Ectodermal cell (in vitro differentiated cells): ENCODE measurements at regions not wholly inside any gene's neighbourhood (a gene's known extent, or its start where the extent isn't known, plus 50 kb on each side); places are given as distances from the start of the nearest gene placed in this dataset.

Experiments used
- H3K27ac ChIP-seq: 2 replicates; pipeline ENCODE4 v1.7.0; 2013; ENCODE audit warnings: mild to moderate bottlenecking, low read depth, low read length; ENCODE audit not compliant: insufficient read depth, poor library complexity, severe bottlenecking
- H3K27me3 ChIP-seq: 2 replicates; pipeline ENCODE4 v1.7.0; 2013; ENCODE audit warnings: mild to moderate bottlenecking, low read length; ENCODE audit not compliant: insufficient read depth, control insufficient read depth, poor library complexity, severe bottlenecking
- H3K36me3 ChIP-seq: one replicate; pipeline ENCODE4 v1.7.0; 2013; ENCODE audit warnings: low read length; ENCODE audit not compliant: control insufficient read depth, insufficient read depth
- H3K4me1 ChIP-seq: one replicate; pipeline ENCODE4 v1.7.0; 2013; ENCODE audit warnings: low read length; ENCODE audit not compliant: control insufficient read depth, insufficient read depth
- H3K4me3 ChIP-seq: 2 replicates; pipeline ENCODE4 v1.7.0; 2013; ENCODE audit warnings: low read depth, low read length, control low read depth; ENCODE audit not compliant: insufficient read depth
- H3K9me3 ChIP-seq: 2 replicates; pipeline ENCODE4 v1.7.0; 2013; ENCODE audit warnings: mild to moderate bottlenecking, low read length, moderate library complexity; ENCODE audit not compliant: control insufficient read depth
- WGBS, 2 experiments: methylation state at CpG; one replicate each; pipeline ENCODE4 v1.1.7; 2013; ENCODE audit warnings: missing lambda C conversion rate in 2 of 2; 5-methylcytosine and 5-hydroxymethylcytosine counted together

DNA sequence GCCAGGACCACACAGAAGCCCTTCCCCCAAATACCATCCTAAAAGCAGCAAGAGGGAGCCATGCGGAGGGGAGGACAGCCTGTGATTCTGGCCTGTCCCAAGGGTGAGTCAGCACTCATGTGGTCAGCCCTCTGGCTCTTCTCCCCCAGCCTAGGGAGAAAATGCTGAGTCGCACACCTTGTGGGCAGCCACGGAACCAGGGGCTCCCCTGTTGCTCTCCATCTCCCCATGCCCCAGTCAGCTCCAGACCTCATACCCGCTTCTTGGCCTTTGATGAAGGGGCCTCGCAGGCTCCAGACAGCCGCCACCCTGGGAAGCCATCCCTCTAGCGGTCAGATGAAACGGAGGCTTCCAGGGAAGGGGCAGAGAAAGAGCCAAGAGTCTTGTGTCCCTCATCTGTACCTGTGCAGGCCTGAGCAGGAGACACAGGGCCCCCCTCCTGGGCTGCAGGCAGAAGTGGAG is 181.3 kb upstream of the SIX2 start:
- 89 to 94% methylated on average over 8 of the region's 8 CpGs for WGBS, 2 experiments
- Histone ChIP-seq H3K27me3 (no peaks in the 10 kb centered on the region), H3K36me3 (no peaks in the 10 kb centered on the region), H3K27ac (no peak overlapping the region), H3K9me3 (no peaks in the 10 kb centered on the region), H3K4me3 (no peak overlapping the region), H3K4me1 (no peaks in the 10 kb centered on the region)

DNA sequence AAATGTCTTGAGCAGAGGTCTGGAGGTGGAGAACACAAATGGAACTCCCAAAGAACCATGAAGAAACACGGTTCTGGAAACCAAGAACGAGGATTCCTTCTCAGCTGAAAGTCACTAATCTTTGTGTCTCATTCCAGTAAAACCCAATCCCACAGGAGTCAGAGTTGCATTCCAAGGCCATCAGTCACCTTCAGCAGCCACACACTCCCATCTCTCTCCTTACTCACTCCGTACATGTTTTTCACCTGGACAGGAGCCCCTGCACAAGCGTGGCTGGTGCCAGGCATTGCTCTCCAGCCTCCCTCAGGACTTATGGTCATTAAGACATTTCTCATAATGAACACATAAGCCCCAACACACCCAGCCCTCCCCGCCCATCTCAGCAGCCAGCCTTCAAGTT is 175.4 kb upstream of the SIX2 start:
- Histone ChIP-seq H3K4me1 (no peaks in the 10 kb centered on the region), H3K27me3 (no peaks in the 10 kb centered on the region), H3K4me3 (no peak overlapping the region), H3K9me3 (no peaks in the 10 kb centered on the region), H3K36me3 (no peaks in the 10 kb centered on the region), H3K27ac (no peak overlapping the region)
- 93 to 96% methylated on average over 5 of the region's 5 CpGs for WGBS, 2 experiments

DNA sequence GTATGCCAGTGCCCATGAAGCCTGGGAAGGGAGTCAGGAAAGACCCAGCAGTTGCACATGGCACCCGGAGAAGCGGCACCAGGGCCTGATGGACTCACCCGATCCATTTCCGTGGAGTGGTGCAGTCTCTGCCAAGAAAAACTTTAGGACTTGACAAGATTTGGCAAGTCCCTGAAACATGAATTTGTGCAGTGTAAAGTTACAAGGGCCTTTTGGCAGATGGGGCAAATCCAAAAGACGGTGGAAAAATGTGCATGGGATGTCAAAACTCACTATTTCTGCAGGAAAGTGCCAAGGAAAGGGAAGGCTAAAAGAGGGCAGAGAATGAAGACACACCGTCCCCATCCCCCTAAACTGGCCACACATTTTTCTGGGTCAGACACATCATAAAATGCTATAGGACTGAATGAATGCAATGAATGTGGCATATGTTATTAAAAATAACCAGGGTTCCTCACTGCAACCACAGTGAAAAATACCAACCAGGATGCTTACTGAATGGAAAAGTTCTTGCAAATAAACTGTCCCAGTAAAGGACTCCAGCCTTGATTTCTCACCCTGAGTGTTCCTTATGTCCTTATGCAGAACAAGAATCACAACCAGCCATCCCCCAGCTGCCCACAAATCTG is 173.5 kb upstream of the SIX2 start:
- Histone ChIP-seq H3K9me3 (no peaks in the 10 kb centered on the region), H3K4me3 (no peak overlapping the region), H3K27ac (no peak overlapping the region), H3K27me3 (no peaks in the 10 kb centered on the region), H3K36me3 (no peaks in the 10 kb centered on the region), H3K4me1 (no peaks in the 10 kb centered on the region)
- WGBS, 2 experiments = 95 to 96% methylated on average over 6 of the region's 6 CpGs

DNA sequence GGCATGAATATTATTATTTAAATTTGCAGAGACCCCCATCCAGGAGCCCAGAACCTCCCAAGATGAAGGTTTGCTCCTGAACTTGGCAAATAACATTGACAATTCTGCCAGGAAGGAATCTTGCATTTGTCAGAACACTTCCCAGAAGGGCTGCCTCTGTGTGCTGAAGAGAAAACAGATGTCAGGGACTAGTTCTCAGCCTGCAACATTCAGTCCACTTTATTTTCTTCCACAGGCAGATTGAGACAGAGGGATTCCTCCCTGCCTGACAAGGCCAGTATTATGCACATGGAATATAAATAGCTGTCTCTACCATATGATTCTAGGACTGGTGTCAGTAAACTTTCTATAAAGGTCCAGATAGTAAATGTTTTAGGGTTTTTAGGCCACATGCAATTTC is 171.5 kb upstream of the SIX2 start:
- H3K4me1 ChIP-seq = no peaks in the 10 kb centered on the region
- no peaks in the 10 kb centered on the region for H3K36me3 ChIP-seq
- H3K9me3 ChIP-seq = no peaks in the 10 kb centered on the region
- H3K27ac ChIP-seq = no peak overlapping the region
- no peak overlapping the region for H3K4me3 ChIP-seq
- no peaks in the 10 kb centered on the region for H3K27me3 ChIP-seq

DNA sequence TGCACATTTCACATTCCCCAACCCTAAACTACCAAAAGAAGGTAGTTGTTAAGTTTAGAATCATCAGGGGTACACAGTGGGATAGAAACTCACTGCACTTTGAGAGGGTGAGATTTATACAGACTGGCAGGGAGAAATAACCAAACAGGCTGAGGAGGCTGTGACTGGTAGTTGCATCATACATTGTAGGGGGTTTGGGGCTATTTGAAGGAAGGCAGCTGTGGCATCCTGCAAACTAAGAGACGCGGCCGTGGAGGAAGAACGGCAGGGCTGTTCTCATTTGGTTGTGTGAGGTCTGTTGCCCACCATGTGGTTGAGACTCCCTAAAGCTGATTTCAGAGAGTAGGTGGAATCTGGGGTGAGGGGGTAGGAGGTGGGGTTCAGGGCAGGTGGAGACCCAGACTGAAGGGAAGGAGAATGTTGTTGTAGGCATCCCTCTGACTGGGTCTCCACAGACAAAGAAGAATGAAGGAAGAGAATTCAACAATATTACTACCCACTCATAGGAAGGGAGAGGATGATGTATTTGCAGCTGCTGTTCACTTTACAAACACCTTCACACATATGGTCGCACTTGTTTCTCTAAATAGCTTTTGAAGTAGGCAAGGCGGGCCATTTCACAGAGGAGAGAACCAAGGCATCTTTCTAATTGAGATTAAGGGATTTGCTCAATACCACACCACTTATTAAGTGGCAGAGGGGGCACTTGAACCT is 170.9 kb upstream of the SIX2 start:
- H3K4me3 ChIP-seq = no peak overlapping the region
- H3K4me1 ChIP-seq = no peaks in the 10 kb centered on the region
- 86 to 90% methylated on average over 6 of the region's 6 CpGs for WGBS, 2 experiments
- no peaks in the 10 kb centered on the region for H3K36me3 ChIP-seq
- no peaks in the 10 kb centered on the region for H3K9me3 ChIP-seq
- H3K27ac ChIP-seq = no peak overlapping the region
- H3K27me3 ChIP-seq = no peaks in the 10 kb centered on the region

DNA sequence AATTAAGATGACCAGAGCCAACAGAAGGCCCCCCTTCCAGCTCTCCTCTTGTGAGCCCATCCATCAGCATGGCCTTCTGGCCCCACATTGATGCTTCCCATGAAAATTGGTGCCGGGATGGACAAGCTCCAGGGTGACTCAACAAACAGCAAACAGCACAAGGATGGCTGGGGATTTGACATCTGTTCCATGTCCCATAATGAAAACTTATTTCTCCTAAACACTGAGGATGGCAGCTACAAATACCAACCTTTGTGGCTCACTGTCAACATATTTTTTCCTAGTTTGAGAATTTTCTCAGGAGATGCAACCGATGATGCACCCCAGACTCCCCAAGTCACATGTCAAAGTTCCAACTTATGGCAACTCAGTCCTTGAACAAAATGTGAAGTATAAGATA is 169.6 kb upstream of the SIX2 start:
- Histone ChIP-seq H3K4me3 (no peak overlapping the region), H3K4me1 (no peaks in the 10 kb centered on the region), H3K27ac (no peak overlapping the region), H3K36me3 (no peaks in the 10 kb centered on the region), H3K9me3 (no peaks in the 10 kb centered on the region), H3K27me3 (no peaks in the 10 kb centered on the region)
- WGBS, 2 experiments = 61 to 71% methylated on average over 2 of the region's 2 CpGs

DNA sequence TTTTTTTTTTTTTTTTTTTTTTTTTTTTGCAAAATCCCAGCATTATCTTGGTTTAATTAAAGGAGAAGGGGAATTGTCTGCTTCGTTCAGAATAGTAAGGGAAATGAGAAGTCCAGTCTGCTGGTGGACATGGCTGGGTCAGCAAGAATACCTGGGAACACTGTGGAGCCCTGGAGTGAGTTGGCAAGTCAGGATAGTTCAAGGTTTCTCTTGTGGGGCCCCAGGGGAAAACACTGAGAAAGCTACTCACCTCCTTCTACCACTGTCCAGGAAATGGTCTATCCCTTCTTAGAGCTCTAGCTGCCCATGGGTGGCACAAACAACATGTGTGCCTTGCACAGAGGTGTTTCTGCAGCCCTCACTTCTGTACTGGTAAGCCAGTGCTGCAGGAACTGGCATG is 169.1 kb upstream of the SIX2 start:
- H3K27ac ChIP-seq = no peak overlapping the region
- WGBS, 2 experiments = 82 to 97% methylated on average over 1 of the region's 1 CpG
- no peaks in the 10 kb centered on the region for H3K27me3 ChIP-seq
- H3K36me3 ChIP-seq = no peaks in the 10 kb centered on the region
- no peaks in the 10 kb centered on the region for H3K9me3 ChIP-seq
- H3K4me3 ChIP-seq = no peak overlapping the region
- H3K4me1 ChIP-seq = no peaks in the 10 kb centered on the region

DNA sequence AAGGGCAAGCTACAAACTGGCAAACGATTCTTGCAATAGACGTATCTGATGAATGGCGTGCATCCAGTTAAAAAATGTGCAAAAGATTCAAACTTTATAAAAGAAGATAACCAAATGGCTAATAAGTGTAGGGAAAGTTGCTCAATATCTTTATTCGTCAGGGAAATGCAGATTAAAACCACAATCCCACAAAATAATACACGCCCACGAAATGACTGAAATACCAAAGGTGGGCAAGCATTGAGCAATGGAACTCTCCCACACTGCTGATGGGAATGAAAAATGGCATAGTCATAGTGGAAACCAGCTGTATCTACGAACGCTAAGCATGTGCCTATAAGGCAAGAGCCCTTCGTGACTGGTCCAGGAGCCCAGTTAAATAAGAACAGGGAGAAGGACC is 168.6 kb upstream of the SIX2 start:
- no peak overlapping the region for H3K4me3 ChIP-seq
- no peaks in the 10 kb centered on the region for H3K36me3 ChIP-seq
- 80 to 87% methylated on average over 8 to 9 of the region's 9 CpGs for WGBS, 2 experiments
- H3K27me3 ChIP-seq = peaks cover 5% of the 10 kb centered on the region
- H3K4me1 ChIP-seq = no peaks in the 10 kb centered on the region
- no peak overlapping the region for H3K27ac ChIP-seq
- H3K9me3 ChIP-seq = no peaks in the 10 kb centered on the region

DNA sequence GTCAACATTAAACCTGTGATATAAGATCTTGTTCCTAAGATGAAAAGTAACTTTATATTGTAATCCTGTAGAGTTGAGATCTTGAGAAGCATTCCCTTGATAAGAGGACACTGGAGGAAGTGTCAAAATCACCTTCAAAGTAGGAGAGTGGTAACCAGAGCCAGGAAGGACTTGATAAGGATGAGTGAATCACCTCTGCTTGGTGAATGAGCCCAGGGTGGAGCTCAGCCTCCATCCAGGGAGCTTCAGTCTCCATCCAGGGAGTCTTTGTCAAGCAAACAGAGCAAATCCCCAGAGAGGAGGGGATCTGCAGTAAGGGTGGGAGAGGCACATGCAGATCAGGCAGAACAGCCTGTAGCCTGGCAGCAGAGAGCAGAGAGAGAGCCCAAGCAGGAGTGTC is 167.1 kb upstream of the SIX2 start:
- Histone ChIP-seq H3K36me3 (no peaks in the 10 kb centered on the region), H3K4me3 (no peak overlapping the region), H3K27me3 (peaks cover 19% of the 10 kb centered on the region), H3K4me1 (no peaks in the 10 kb centered on the region), H3K9me3 (no peaks in the 10 kb centered on the region), H3K27ac (no peak overlapping the region)

DNA sequence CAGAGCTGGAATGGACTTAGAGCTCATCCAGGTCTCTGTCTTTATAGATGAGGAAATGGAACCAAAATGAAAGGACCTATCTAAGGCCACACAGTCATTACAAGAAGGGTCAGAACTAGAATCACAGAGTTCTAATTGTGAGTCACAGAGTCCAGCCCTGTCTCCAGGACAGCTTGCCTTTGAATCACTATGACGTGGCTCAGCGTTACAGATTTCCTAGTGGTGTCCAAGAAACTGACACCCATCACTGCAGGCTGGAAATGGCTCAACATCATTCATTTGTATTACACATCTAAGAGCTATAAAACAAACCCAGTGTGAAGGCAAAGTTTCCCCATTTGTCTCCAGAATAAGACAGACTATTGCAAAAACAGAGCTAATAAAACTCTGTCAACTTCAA is 164.3 kb upstream of the SIX2 start:
- H3K27me3 ChIP-seq = peaks cover 48% of the 10 kb centered on the region
- peaks cover 12% of the 10 kb centered on the region for H3K4me1 ChIP-seq
- no peak overlapping the region for H3K4me3 ChIP-seq
- 83 to 86% methylated on average over 2 of the region's 2 CpGs for WGBS, 2 experiments
- H3K27ac ChIP-seq = no peak overlapping the region
- no peaks in the 10 kb centered on the region for H3K9me3 ChIP-seq
- no peaks in the 10 kb centered on the region for H3K36me3 ChIP-seq
